ENCODE measurements at regions not wholly inside any gene's neighbourhood (a gene's known extent, or its start where the extent isn't known, plus 50 kb on each side); places are given as distances from the start of the nearest gene placed in this dataset.

DNA sequence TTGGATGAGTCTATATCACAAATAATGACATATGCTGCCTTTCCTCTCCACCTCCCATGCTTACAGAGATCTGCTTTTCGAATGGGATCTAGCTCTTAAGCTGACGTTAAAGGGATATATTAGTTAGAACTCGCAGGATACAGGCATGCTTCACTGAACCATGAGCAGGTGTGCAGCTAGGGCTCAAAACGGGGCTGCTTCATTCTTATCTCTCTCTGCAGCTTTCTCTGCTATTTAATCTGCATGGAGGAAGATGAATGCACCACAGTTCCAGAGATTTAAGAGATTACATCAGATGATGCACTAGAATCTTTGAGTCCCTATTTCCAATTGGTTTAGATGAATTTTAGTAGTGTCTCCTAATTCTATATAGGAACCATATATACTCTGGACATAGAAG, 327.0 kb downstream of the RAD51AP2 start:
- ATAC-seq (ENCODE audit: low FRiP score) (no peak), DNase-seq (ENCODE audit: low spot score) (no peak)
- TF ChIP-seq, protein P1, sequence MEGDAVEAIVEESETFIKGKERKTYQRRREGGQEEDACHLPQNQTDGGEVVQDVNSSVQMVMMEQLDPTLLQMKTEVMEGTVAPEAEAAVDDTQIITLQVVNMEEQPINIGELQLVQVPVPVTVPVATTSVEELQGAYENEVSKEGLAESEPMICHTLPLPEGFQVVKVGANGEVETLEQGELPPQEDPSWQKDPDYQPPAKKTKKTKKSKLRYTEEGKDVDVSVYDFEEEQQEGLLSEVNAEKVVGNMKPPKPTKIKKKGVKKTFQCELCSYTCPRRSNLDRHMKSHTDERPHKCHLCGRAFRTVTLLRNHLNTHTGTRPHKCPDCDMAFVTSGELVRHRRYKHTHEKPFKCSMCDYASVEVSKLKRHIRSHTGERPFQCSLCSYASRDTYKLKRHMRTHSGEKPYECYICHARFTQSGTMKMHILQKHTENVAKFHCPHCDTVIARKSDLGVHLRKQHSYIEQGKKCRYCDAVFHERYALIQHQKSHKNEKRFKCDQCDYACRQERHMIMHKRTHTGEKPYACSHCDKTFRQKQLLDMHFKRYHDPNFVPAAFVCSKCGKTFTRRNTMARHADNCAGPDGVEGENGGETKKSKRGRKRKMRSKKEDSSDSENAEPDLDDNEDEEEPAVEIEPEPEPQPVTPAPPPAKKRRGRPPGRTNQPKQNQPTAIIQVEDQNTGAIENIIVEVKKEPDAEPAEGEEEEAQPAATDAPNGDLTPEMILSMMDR (IDR thresholded peaks at IDR 0.05): no peak

DNA sequence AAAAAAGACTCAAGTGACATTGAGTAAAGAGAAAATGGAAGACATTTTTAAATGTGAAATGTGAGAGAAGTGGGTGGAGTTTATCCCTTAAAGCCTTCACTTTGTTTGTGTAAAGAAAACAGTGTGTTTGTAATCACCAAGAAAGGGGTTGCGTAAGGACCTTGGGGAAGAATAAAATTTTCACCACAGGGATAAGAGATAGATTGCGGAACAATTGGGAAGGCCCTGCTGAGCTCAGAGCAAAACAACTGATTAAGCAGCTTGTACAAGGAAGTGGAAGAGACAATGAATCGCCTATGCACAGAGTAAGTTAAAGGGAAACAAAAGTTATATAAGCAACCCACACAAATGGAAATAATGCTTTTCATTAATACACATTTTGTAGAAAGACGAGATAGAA, 327.7 kb downstream of the RAD51AP2 start:
- TF ChIP-seq, protein P1 (IDR thresholded peaks at IDR 0.05): no peak
- no peak for DNase-seq (ENCODE audit: low spot score)
- no peak for ATAC-seq (ENCODE audit: low FRiP score)

DNA sequence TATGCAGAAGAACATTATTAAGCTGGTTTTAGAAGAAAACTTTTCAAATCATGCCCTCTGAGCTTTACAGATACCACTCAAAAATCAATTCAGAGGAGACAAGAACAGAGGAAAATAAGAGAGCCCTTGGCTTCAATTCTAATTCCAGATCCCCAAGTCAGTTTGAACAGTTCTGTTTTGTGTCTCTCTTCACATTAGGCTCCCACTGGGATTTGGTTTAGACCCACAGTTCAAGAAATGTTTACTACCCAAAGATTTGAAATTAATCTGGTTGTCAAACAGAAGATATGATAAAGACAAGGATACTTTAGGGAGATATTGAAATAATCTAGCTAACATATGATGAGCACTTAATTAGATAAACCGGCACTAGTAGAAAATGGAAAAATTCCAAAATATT, 329.5 kb downstream of the RAD51AP2 start:
- ATAC-seq (ENCODE audit: low FRiP score) (no peak), DNase-seq (ENCODE audit: low spot score) (no peak)
- TF ChIP-seq, protein P1 (IDR thresholded peaks at IDR 0.05): no peak

DNA sequence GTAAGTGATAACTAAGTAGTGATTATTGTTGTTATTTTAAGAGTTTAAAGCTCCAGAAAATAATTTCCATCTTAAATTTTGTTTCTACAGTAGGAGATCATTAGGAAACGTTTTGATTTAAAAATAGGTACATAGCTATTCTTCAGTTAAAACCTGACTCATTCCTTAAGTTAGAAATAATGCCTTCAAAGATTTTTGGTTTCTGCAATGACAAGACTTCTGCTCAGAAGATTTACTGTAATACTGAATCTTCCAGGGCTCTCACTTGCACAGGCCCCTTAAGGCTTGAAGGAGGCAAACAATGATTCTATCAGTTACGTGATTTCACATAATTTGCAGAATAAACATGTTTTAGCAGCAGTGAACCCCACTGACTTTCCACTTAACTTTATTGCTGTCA, 333.7 kb downstream of the RAD51AP2 start:
- no peak for DNase-seq (ENCODE audit: low spot score)
- TF ChIP-seq, protein P1 (IDR thresholded peaks at IDR 0.05): no peak

DNA sequence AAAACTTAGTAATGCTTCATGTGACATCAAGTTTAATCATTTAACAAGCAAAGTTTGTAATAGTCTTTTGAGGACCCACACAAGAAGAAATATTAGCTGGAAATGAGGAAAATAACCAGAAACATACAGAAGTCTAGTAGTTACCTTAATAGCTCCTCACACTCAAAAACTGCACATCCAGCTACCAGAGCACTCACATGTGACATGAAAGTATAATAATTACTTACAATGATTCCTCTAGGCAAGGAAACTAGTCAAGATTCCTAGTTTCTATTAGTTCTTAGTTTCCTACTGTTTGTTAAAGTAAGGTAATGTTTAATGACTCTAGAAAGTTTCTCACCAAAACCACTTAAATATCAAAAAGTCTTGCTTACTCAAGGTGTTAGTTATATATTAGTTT, 335.8 kb downstream of the RAD51AP2 start:
- no peak for ATAC-seq (ENCODE audit: low FRiP score)
- TF ChIP-seq, protein P1 (IDR thresholded peaks at IDR 0.05): no peak

More for the DNA sequence above, 333.7 kb downstream of the RAD51AP2 start:
- no peak for ATAC-seq (ENCODE audit: low FRiP score)

DNA sequence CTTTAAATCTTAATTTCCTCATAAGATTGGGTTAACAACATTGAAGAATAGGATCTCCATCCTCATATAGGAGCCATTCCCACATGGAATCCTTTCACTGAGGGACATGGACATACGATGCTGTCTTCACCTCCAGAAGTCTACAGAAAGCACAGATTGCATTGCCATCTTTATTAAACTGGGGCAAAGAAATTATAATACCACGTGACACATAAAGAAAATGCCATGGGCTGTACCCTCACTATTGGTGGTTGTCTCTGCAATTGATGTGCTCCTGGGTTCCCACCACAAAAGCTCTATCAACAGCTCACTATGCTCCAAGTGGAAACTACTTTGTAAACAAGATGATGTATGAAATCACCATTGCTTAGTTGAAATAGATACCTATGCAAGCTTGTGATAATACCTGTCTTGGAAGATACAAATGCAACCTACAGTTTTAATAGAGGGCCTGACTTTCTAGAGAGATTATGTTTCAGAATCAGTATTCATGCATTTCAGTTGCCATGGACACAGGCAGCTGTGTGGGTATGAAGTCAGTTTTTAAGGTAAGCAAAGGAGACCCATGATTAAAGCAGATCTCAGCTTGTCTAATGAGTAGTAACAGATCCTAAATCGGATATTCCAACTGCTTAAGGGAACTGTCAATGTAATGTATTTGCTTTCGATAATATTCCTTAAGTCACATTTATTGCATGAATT, 337.0 kb downstream of the RAD51AP2 start:
- TF ChIP-seq, protein P1 (IDR thresholded peaks at IDR 0.05): no peak
- DNase-seq (ENCODE audit: low spot score) (no peak), ATAC-seq (ENCODE audit: low FRiP score) (no peak)

More for the DNA sequence above, 335.8 kb downstream of the RAD51AP2 start:
- DNase-seq (ENCODE audit: low spot score): no peak

DNA sequence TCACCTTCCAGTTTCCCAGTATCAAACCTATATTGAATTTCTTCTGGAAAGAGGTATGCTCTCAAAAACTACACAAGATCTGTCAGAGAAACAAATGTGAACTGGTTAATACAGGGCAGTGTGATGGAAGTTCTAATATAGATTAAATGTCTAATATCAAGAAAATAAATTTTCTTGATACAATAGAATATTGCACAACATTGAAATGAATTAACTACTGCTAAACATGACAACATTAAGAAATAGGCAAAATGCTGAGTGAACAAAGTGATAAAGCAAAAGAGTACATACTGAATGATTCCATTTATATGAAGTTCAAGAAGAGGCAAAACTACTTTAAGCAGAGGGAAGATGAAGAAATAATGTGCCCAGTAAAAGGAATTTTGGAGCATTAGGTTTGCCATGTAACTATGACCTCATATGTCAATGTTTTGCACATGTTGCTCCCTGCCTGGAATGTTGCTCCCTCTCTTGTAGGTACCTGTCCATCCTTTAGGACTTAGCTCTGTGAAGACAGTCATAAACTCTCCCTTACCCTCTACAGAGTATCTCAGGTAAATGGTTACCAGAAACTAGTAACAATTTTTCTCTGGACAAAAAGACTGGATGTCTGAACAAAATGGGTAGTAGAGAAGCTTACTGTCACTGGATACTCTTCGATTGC, 339.0 kb downstream of the RAD51AP2 start:
- TF ChIP-seq, protein P1 (IDR thresholded peaks at IDR 0.05): no peak
- ATAC-seq (ENCODE audit: low FRiP score) (no peak), DNase-seq (ENCODE audit: low spot score) (no peak)
